ENCODE measurements at regions not wholly inside any gene's neighbourhood (a gene's known extent, or its start where the extent isn't known, plus 50 kb on each side); places are given as distances from the start of the nearest gene placed in this dataset.
"Not testable (repeated sequence)": the region's sequence is repeated elsewhere in the genome, so short reads cannot be mapped to it uniquely, and the experiment has no call there.

- H3K27ac ChIP-seq (ENCODE audit: low read depth in 2 of 2, low read length in 2 of 2); H3K4me3 ChIP-seq (ENCODE audit: low read length in 2 of 2); H3K9ac ChIP-seq (ENCODE audit: low read depth in 1 of 2, low read length in 2 of 2); H3K4me1 ChIP-seq (ENCODE audit: control insufficient read depth in 2 of 2, insufficient read depth in 2 of 2, low read length in 2 of 2); H3K27me3 ChIP-seq (ENCODE audit: control insufficient read depth in 2 of 2, insufficient read depth in 2 of 2, low read length in 2 of 2); H3K9me3 ChIP-seq (ENCODE audit: control insufficient read depth in 2 of 2, low read length in 2 of 2); H3K36me3 ChIP-seq (ENCODE audit: control insufficient read depth in 2 of 2, insufficient read depth in 2 of 2, low read length in 2 of 2): not testable (repeated sequence)
Measured at GRCh38 chr3:125762601-125763000, 167.3 kb upstream of the OSBPL11 start.

- H3K36me3 ChIP-seq (ENCODE audit: control insufficient read depth in 2 of 2, insufficient read depth in 2 of 2, low read length in 2 of 2); H3K9me3 ChIP-seq (ENCODE audit: control insufficient read depth in 2 of 2, low read length in 2 of 2); H3K27me3 ChIP-seq (ENCODE audit: control insufficient read depth in 2 of 2, insufficient read depth in 2 of 2, low read length in 2 of 2); H3K4me1 ChIP-seq (ENCODE audit: control insufficient read depth in 2 of 2, insufficient read depth in 2 of 2, low read length in 2 of 2): not testable (repeated sequence)
- H3K27ac ChIP-seq (ENCODE audit: low read depth in 2 of 2, low read length in 2 of 2): peak overlapping the region in 1 of 2 donors; percentile 39
- H3K9ac ChIP-seq (ENCODE audit: low read depth in 1 of 2, low read length in 2 of 2): peak overlapping the region in 1 of 2 donors; percentile 76
- H3K4me3 ChIP-seq (ENCODE audit: low read length in 2 of 2): peak overlapping the region; percentile 68 to 77
Measured at GRCh38 chr3:125766285-125766826, 171.1 kb upstream of the OSBPL11 start.

- peak overlapping the region; percentile 52 to 77 for H3K4me3 ChIP-seq (ENCODE audit: low read length in 2 of 2)
- H3K27me3 ChIP-seq (ENCODE audit: control insufficient read depth in 2 of 2, insufficient read depth in 2 of 2, low read length in 2 of 2); H3K4me1 ChIP-seq (ENCODE audit: control insufficient read depth in 2 of 2, insufficient read depth in 2 of 2, low read length in 2 of 2); H3K9me3 ChIP-seq (ENCODE audit: control insufficient read depth in 2 of 2, low read length in 2 of 2); H3K36me3 ChIP-seq (ENCODE audit: control insufficient read depth in 2 of 2, insufficient read depth in 2 of 2, low read length in 2 of 2): not testable (repeated sequence)
- H3K9ac ChIP-seq (ENCODE audit: low read depth in 1 of 2, low read length in 2 of 2): peak overlapping the region in 1 of 2 donors; percentile 76
- peak overlapping the region in 1 of 2 donors; percentile 39 for H3K27ac ChIP-seq (ENCODE audit: low read depth in 2 of 2, low read length in 2 of 2)
Measured at GRCh38 chr3:125766931-125767330, 171.6 kb upstream of the OSBPL11 start.

- Histone ChIP-seq H3K27ac (ENCODE audit: low read depth in 2 of 2, low read length in 2 of 2) (no peak overlapping the region), H3K9me3 (ENCODE audit: control insufficient read depth in 2 of 2, low read length in 2 of 2) (no peaks in the 10 kb centered on the region), H3K36me3 (ENCODE audit: control insufficient read depth in 2 of 2, insufficient read depth in 2 of 2, low read length in 2 of 2) (no peaks in the 10 kb centered on the region), H3K27me3 (ENCODE audit: control insufficient read depth in 2 of 2, insufficient read depth in 2 of 2, low read length in 2 of 2) (peaks cover 0 to 4% of the 10 kb centered on the region in 2 donors), H3K4me3 (ENCODE audit: low read length in 2 of 2) (peak overlapping the region in 1 of 2 donors; percentile 77), H3K4me1 (ENCODE audit: control insufficient read depth in 2 of 2, insufficient read depth in 2 of 2, low read length in 2 of 2) (peaks cover 0 to 2% of the 10 kb centered on the region in 2 donors), H3K9ac (ENCODE audit: low read depth in 1 of 2, low read length in 2 of 2) (peak overlapping the region in 1 of 2 donors; percentile 76)
Measured at GRCh38 chr3:125767641-125768040, 172.3 kb upstream of the OSBPL11 start.

- not testable (repeated sequence) for H3K9me3 ChIP-seq (ENCODE audit: control insufficient read depth in 2 of 2, low read length in 2 of 2); H3K36me3 ChIP-seq (ENCODE audit: control insufficient read depth in 2 of 2, insufficient read depth in 2 of 2, low read length in 2 of 2); H3K27ac ChIP-seq (ENCODE audit: low read depth in 2 of 2, low read length in 2 of 2); H3K4me1 ChIP-seq (ENCODE audit: control insufficient read depth in 2 of 2, insufficient read depth in 2 of 2, low read length in 2 of 2); H3K27me3 ChIP-seq (ENCODE audit: control insufficient read depth in 2 of 2, insufficient read depth in 2 of 2, low read length in 2 of 2); H3K9ac ChIP-seq (ENCODE audit: low read depth in 1 of 2, low read length in 2 of 2); H3K4me3 ChIP-seq (ENCODE audit: low read length in 2 of 2)
Measured at GRCh38 chr3:125768821-125769220, 173.5 kb upstream of the OSBPL11 start.

- H3K9ac ChIP-seq (ENCODE audit: low read depth in 1 of 2, low read length in 2 of 2); H3K27ac ChIP-seq (ENCODE audit: low read depth in 2 of 2, low read length in 2 of 2); H3K27me3 ChIP-seq (ENCODE audit: control insufficient read depth in 2 of 2, insufficient read depth in 2 of 2, low read length in 2 of 2): not testable (repeated sequence)
Measured at GRCh38 chr3:125771506-125771905, 176.2 kb upstream of the OSBPL11 start.

GRCh38 chr3:125774433-125775034 is 179.2 kb upstream of the OSBPL11 start:
- not testable (repeated sequence) for H3K4me1 ChIP-seq (ENCODE audit: control insufficient read depth in 2 of 2, insufficient read depth in 2 of 2, low read length in 2 of 2); H3K9me3 ChIP-seq (ENCODE audit: control insufficient read depth in 2 of 2, low read length in 2 of 2); H3K4me3 ChIP-seq (ENCODE audit: low read length in 2 of 2); H3K36me3 ChIP-seq (ENCODE audit: control insufficient read depth in 2 of 2, insufficient read depth in 2 of 2, low read length in 2 of 2); H3K27me3 ChIP-seq (ENCODE audit: control insufficient read depth in 2 of 2, insufficient read depth in 2 of 2, low read length in 2 of 2); H3K9ac ChIP-seq (ENCODE audit: low read depth in 1 of 2, low read length in 2 of 2)
- peak overlapping the region; percentile 9 to 69 for H3K27ac ChIP-seq (ENCODE audit: low read depth in 2 of 2, low read length in 2 of 2)

More at GRCh38 chr3:125771506-125771905, 176.2 kb upstream of the OSBPL11 start:
- not testable (repeated sequence) for H3K4me3 ChIP-seq (ENCODE audit: low read length in 2 of 2); H3K36me3 ChIP-seq (ENCODE audit: control insufficient read depth in 2 of 2, insufficient read depth in 2 of 2, low read length in 2 of 2); H3K4me1 ChIP-seq (ENCODE audit: control insufficient read depth in 2 of 2, insufficient read depth in 2 of 2, low read length in 2 of 2); H3K9me3 ChIP-seq (ENCODE audit: control insufficient read depth in 2 of 2, low read length in 2 of 2)

GRCh38 chr3:125775106-125775505 is 179.8 kb upstream of the OSBPL11 start:
- not testable (repeated sequence) for H3K4me3 ChIP-seq (ENCODE audit: low read length in 2 of 2); H3K36me3 ChIP-seq (ENCODE audit: control insufficient read depth in 2 of 2, insufficient read depth in 2 of 2, low read length in 2 of 2); H3K9ac ChIP-seq (ENCODE audit: low read depth in 1 of 2, low read length in 2 of 2); H3K27me3 ChIP-seq (ENCODE audit: control insufficient read depth in 2 of 2, insufficient read depth in 2 of 2, low read length in 2 of 2); H3K9me3 ChIP-seq (ENCODE audit: control insufficient read depth in 2 of 2, low read length in 2 of 2); H3K4me1 ChIP-seq (ENCODE audit: control insufficient read depth in 2 of 2, insufficient read depth in 2 of 2, low read length in 2 of 2)
- peak overlapping the region in 1 of 2 donors; percentile 90 for H3K27ac ChIP-seq (ENCODE audit: low read depth in 2 of 2, low read length in 2 of 2)

- H3K36me3 ChIP-seq (ENCODE audit: control insufficient read depth in 2 of 2, insufficient read depth in 2 of 2, low read length in 2 of 2); H3K27me3 ChIP-seq (ENCODE audit: control insufficient read depth in 2 of 2, insufficient read depth in 2 of 2, low read length in 2 of 2); H3K4me3 ChIP-seq (ENCODE audit: low read length in 2 of 2); H3K9me3 ChIP-seq (ENCODE audit: control insufficient read depth in 2 of 2, low read length in 2 of 2); H3K4me1 ChIP-seq (ENCODE audit: control insufficient read depth in 2 of 2, insufficient read depth in 2 of 2, low read length in 2 of 2): not testable (repeated sequence)
- peak overlapping the region; percentile 65 to 91 for H3K27ac ChIP-seq (ENCODE audit: low read depth in 2 of 2, low read length in 2 of 2)
- peak overlapping the region in 1 of 2 donors; percentile 51 for H3K9ac ChIP-seq (ENCODE audit: low read depth in 1 of 2, low read length in 2 of 2)
Measured at GRCh38 chr3:125775606-125776294, 180.5 kb upstream of the OSBPL11 start.

- H3K36me3 ChIP-seq (ENCODE audit: control insufficient read depth in 2 of 2, insufficient read depth in 2 of 2, low read length in 2 of 2); H3K4me3 ChIP-seq (ENCODE audit: low read length in 2 of 2); H3K27ac ChIP-seq (ENCODE audit: low read depth in 2 of 2, low read length in 2 of 2); H3K27me3 ChIP-seq (ENCODE audit: control insufficient read depth in 2 of 2, insufficient read depth in 2 of 2, low read length in 2 of 2); H3K4me1 ChIP-seq (ENCODE audit: control insufficient read depth in 2 of 2, insufficient read depth in 2 of 2, low read length in 2 of 2); H3K9ac ChIP-seq (ENCODE audit: low read depth in 1 of 2, low read length in 2 of 2); H3K9me3 ChIP-seq (ENCODE audit: control insufficient read depth in 2 of 2, low read length in 2 of 2): not testable (repeated sequence)
Measured at GRCh38 chr3:125779276-125779675, 184.0 kb upstream of the OSBPL11 start.

Measured in mucosa of rectum (tissue), 2 donors.